Stimulated activated CD4-positive, alpha-beta T cell treated with anti-CD3 and anti-CD28 coated beads, Interleukin-15, amount 100 ng/mL, for 48 hours (primary cell): ENCODE measurements at regions not wholly inside any gene's neighbourhood (a gene's known extent, or its start where the extent isn't known, plus 50 kb on each side); places are given as distances from the start of the nearest gene placed in this dataset.
"Not testable (repeated sequence)": the region's sequence is repeated elsewhere in the genome, so short reads cannot be mapped to it uniquely, and the experiment has no call there.

Experiments
- DNase-seq, 2 donors: peaks; one replicate each; pipeline ENCODE4 v3.0.0-alpha.2; 2020; ENCODE audit warnings: low read depth in 2 of 2

- not testable (repeated sequence) for DNase-seq
Measured at GRCh38 chr6:84941609-84942008, 177.2 kb upstream of the TBX18 start.

GRCh38 chr6:84929212-84929611 lies 164.8 kb upstream of the TBX18 start:
- no peak for DNase-seq

DNA sequence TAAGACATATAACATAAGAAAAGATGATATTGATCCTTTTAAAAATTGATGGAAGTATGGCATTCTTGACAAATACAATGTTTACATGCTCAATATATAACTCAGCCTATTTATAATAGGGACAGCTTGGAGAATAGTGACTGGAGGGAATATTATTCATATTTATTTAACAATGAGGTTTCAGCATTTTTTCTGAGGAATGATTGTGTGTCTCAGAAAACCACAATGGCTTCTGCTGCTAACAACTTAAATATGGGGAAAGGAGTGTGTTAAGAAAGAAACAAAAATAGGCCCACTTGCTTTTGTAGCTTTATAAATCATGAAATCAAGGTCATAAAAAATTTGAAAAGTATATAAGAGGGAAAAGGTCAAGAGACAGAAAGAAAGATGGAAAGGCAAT lies 163.2 kb upstream of the TBX18 start:
- no peak for DNase-seq

GRCh38 chr6:84926189-84927155 lies 162.1 kb upstream of the TBX18 start:
- DNase-seq: no peak

- DNase-seq: no peak
Measured at GRCh38 chr6:84921891-84922290, 157.5 kb upstream of the TBX18 start.

GRCh38 chr6:84920021-84920420 lies 155.6 kb upstream of the TBX18 start:
- no peak for DNase-seq

DNA sequence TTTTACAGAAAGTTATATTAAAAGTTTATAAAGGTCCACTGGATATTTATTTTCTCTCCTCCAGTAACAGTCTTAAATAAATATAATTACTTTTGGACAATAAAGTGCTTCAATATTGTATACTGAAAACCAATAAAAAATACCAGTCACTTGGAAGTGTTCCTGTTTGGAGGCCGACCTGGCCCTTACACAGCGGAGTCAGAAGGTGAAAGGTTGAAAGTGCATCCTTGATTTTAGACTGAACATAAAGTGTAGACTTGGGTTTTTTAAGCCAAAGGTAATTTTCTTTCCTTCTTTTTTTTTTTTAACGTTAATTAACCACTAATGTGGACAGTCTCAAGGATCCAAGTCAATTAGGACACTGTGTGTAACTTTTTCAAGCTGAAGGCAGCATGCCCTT lies 152.3 kb upstream of the TBX18 start:
- DNase-seq: no peak

- DNase-seq: no peak
Measured at GRCh38 chr6:84912472-84913322, 148.3 kb upstream of the TBX18 start.

- DNase-seq: no peak
Measured at GRCh38 chr6:84910906-84911607, 146.7 kb upstream of the TBX18 start.

DNA sequence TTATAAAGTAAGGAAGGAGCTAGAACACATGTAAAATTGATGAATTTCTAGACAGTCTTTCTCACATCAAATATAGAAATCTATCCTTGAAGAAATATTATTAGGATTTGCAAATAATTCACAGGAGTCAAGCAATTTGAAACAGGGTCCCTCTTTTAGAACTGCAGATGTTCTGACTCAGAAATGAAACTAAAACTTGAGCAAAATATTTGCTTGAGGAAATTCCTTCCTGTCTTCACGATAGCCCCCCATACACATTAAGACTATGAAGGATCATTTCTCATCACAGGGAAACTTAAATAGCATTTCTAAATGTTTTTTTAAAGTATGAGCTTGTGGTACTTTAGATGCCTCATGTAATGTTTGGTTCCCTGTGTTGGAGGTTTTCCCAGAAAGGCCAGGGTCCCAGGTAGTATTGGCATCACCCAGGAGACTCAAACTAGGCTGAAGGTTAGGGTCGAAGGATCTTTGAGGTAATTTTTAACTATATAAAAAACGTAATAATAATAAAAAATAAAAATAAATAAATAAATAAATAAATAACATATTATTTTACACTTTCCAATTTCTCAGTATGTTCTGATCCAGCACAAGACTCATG lies 144.0 kb upstream of the TBX18 start:
- no peak for DNase-seq

DNA sequence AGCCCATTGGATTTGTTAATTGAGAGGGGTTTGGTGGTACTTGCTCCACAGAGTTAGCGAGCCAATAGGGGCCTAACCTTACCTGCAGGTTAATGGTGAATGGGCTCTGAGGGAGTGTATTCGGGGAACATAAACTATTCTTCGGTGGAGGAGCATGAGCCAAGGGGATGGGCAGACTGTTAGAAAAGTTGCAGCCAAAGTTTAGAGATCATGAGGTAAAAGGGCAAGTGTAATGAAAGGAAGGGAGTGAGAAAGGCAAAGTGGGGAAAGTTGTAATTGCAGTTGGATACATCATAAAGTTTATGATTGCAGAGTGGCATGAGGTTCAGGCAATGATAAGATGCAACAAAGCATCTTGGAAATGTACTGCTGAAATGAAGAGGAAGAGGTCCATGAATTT lies 142.1 kb upstream of the TBX18 start:
- no peak for DNase-seq

DNA sequence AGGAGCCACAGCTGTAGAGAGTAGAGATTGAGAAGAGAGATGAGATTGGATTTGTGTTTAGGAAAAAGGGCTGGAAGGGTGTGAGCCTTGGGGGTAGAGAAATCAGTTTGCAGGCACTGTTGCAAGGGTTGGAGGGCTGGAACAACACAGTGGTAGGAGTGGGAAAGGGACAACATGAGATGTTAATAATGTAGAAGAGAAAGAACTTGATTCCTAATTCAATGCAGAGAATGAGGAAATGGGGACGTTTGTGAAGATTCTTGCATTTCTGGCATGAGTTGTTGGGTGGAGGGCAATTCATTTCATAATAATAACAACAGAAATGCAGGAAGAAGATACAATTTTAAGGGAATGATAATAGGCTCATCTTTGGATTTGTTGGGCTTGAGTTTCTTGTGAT lies 141.4 kb upstream of the TBX18 start:
- no peak for DNase-seq

DNA sequence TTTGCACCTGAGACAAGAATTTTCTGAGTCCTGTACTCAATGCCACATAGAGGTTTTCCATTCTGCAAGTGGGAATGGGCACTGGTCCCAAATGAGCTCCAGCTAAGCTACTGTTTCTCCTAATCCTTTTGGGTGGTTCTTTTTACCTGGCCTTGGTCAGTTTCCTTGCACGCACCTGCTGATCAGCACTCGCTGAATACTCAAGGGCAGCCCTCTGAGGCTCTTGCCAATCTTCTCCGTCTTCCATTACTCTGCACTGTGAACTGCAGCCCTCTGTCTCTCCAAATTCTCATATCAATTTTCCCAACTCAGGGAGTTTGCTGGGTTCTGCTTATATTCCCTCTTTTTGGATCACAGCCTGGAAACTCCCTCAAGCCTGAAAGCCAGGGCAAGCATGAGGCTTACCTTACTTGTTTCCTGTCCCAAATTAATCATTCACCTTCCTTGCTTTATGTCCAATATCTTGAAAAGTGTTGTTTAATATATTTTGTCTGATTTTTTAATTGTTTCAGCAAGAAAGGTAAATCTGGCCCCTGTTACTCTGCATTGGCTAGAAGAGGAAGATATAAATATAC lies 138.0 kb upstream of the TBX18 start:
- DNase-seq: no peak

- DNase-seq: no peak
Measured at GRCh38 chr6:84897988-84898594, 133.7 kb upstream of the TBX18 start.

GRCh38 chr6:84897011-84897410 lies 132.6 kb upstream of the TBX18 start:
- no peak for DNase-seq

- DNase-seq: no peak
Measured at GRCh38 chr6:84892671-84893070, 128.3 kb upstream of the TBX18 start.

- DNase-seq: no peak
Measured at GRCh38 chr6:84882768-84883766, 118.7 kb upstream of the TBX18 start.

- not testable (repeated sequence) for DNase-seq
Measured at GRCh38 chr6:84879385-84879784, 115.0 kb upstream of the TBX18 start.

DNA sequence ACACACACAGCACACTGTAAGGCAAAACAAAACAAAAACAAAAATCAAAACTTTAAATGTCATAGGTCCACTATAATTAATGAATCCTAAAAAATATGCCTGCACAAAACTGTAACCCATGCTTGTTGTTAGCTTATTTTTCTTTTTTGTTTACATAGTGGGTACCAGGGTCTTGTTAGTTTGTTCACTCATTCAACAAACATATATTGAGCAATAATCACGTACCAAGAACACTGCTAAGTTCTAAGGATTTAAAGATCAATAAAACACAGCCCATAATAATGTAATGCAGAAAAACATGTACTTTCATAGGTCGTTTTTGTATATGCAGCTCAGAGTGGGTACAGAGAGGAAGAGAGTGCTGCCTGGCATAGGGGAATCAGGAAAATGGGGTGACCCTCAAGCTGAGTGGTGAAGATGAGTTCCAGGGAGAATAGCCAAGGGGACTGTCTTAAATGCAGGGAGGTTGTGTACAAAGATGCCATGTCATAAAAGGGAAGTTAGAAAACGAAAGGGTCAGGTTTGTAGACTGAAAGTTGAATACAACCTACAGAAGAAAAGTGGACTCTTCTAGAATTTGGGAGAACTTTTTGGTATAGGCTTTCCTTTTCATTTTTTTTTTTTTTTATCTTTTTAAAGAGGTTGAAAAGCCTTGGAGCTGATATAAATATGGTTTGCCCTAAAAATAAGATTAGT lies 113.3 kb upstream of the TBX18 start:
- DNase-seq: no peak
